Heart left ventricle (tissue), 16 donors: ENCODE measurements at regions not wholly inside any gene's neighbourhood (a gene's known extent, or its start where the extent isn't known, plus 50 kb on each side); places are given as distances from the start of the nearest gene placed in this dataset.

ENCODE experiments used
- ATAC-seq, 4 donors: fragments of 200-7000 bp; cut with Tn5 transposase; one replicate each; pipeline ENCODE4 v1.9.1; 2020 to 2022; ENCODE audit warnings: moderate library complexity in 4 of 4, mild to moderate bottlenecking in 3 of 4, moderate number of reproducible peaks in 1 of 4
- DNase-seq, 5 donors: peaks; one replicate each; pipeline ENCODE4 v3.0.0-alpha.2; 2020
- H3K27ac ChIP-seq, 12 donors: fragments of 200-600 bp; sonication (generic) in 4 of 12; one replicate each; pipeline versions ENCODE4 v1.5.0 to v1.8.0; 2016 to 2022; ENCODE audit warnings: mild to moderate bottlenecking in 2 of 12
- H3K27me3 ChIP-seq, 9 donors: fragments of 200-600 bp; sonication (generic) in 2 of 9; one replicate each; pipeline versions ENCODE4 v1.5.1 to v1.8.0; 2016 to 2022; ENCODE audit warnings: mild to moderate bottlenecking in 3 of 9
- H3K36me3 ChIP-seq, 9 donors: fragments of 200-600 bp; sonication (generic) in 2 of 9; one replicate each; pipeline versions ENCODE4 v1.5.0 to v1.8.0; 2018 to 2022; ENCODE audit warnings: mild to moderate bottlenecking in 2 of 9
- H3K4me1 ChIP-seq, 12 donors: fragments of 200-600 bp; sonication (generic) in 4 of 12; one replicate each; pipeline versions ENCODE4 v1.5.0 to v1.8.0; 2016 to 2022; ENCODE audit warnings: mild to moderate bottlenecking in 3 of 12
- H3K4me3 ChIP-seq, 12 donors: fragments of 200-600 bp; sonication (generic) in 4 of 12; one replicate each; pipeline versions ENCODE4 v1.5.0 to v1.8.0; 2017 to 2022; ENCODE audit warnings: mild to moderate bottlenecking in 9 of 12, moderate library complexity in 4 of 12
- H3K9me3 ChIP-seq, 12 donors: fragments of 200-600 bp; sonication (generic) in 4 of 12; one replicate each; pipeline versions ENCODE4 v1.5.0 to v1.8.0; 2016 to 2022; ENCODE audit warnings: mild to moderate bottlenecking in 1 of 12
- POLR2A ChIP-seq, 2 donors: fragments of 450-650 bp; IDR thresholded peaks; one replicate each; pipeline ENCODE4 v1.6.1; 2017; ENCODE audit warnings: antibody characterized with exemption in 2 of 2, mild to moderate bottlenecking in 2 of 2, moderate library complexity in 2 of 2
- WGBS, 4 donors: extraction: QIAGEN DNeasy Blood & Tissue Kit in 2 of 4; methylation state at CpG; one replicate each; pipeline versions ENCODE4 v1.1.5 to v1.1.7; 2013 to 2018; 5-methylcytosine and 5-hydroxymethylcytosine counted together
- intact Hi-C, 10 donors: fragments of 100-400 bp; cut with DNase I; formaldehyde crosslinking; loops; one replicate each; pipeline versions ENCODE4 v1.11.1 to v1.14.2; 2022
- TF ChIP-seq, protein P1 (sequence below), 12 donors: fragments of 200-600 bp; sonication (generic) in 4 of 12; IDR thresholded peaks; one replicate each; pipeline versions ENCODE4 v1.5.0 to v1.8.0; 2018 to 2022; ENCODE audit warnings: antibody characterized with exemption in 12 of 12, mild to moderate bottlenecking in 5 of 12
- donor health status: ischemic (EF 13 %, LVEDD 7.1; RV severe dilation, severe dysfunction).
- donor health status: healthy with polysubstance abuse.
- donor health status: DM: no; HTN: yes; CAD: no.
- donor health status: DM: no; HTN: no; CAD: no.
- donor health status: ischemic (EF 25% LVEDD 6.9; RV normal size, moderate dysfunction).
- donor health status: ischemic (EF 25% LVEDD 5.7; RV mildly dilated, moderate dysfunction).
- donor health status: healthy.
- donor health status: DM: yes; HTN: yes; CAD: no.
- donor health status: ischemic (EF 35%, LVEDD 5.7; RV mildly dilated, moderate dysfunction).
- donor health status: nonischemic (EF 11% LVEDD 7.7; RV severe dilation, severe dysfunction).
- donor health status: DM: yes; HTN: yes; CAD: no.
- donor health status: PGD.
- donor health status: ischemic (EF 29% LVEDD 5.4; RV normal size, mild dysfunction).
- donor health status: nonischemic (EF 23%, LVEDD 6.1; RV moderate dilation, normal function).

DNA sequence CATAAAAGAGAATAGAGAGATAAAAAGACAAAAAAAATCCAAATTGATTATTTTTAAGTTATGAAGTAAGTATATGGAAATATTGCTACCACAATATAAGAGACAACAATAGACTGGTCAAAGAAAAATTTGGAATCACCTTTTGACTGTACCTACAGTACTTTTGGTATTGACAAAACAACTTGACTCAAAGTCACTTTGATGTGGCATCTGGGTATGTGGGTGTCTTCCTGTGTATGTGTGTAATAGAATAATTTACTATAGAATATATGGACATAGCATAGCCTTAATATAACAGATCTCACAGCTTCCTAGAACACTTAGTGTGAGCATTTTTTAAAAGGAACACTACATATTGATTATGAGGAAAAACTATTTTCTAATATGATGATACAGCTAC lies 1016.2 kb upstream of the PCDH20 start:
- no peak overlapping the region for H3K4me3 ChIP-seq
- intact Hi-C loops = no loop called here
- H3K27ac ChIP-seq = no peak overlapping the region
- no peak for ATAC-seq
- H3K36me3 ChIP-seq = no peaks in the 10 kb centered on the region
- no peak for DNase-seq
- H3K9me3 ChIP-seq = no peaks in the 10 kb centered on the region
- no peaks in the 10 kb centered on the region for H3K27me3 ChIP-seq
- H3K4me1 ChIP-seq = no peaks in the 10 kb centered on the region
- no peak for TF ChIP-seq POLR2A (IDR thresholded peaks at IDR 0.05)
- TF ChIP-seq, protein P1, sequence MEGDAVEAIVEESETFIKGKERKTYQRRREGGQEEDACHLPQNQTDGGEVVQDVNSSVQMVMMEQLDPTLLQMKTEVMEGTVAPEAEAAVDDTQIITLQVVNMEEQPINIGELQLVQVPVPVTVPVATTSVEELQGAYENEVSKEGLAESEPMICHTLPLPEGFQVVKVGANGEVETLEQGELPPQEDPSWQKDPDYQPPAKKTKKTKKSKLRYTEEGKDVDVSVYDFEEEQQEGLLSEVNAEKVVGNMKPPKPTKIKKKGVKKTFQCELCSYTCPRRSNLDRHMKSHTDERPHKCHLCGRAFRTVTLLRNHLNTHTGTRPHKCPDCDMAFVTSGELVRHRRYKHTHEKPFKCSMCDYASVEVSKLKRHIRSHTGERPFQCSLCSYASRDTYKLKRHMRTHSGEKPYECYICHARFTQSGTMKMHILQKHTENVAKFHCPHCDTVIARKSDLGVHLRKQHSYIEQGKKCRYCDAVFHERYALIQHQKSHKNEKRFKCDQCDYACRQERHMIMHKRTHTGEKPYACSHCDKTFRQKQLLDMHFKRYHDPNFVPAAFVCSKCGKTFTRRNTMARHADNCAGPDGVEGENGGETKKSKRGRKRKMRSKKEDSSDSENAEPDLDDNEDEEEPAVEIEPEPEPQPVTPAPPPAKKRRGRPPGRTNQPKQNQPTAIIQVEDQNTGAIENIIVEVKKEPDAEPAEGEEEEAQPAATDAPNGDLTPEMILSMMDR (IDR thresholded peaks at IDR 0.05) = no peak

DNA sequence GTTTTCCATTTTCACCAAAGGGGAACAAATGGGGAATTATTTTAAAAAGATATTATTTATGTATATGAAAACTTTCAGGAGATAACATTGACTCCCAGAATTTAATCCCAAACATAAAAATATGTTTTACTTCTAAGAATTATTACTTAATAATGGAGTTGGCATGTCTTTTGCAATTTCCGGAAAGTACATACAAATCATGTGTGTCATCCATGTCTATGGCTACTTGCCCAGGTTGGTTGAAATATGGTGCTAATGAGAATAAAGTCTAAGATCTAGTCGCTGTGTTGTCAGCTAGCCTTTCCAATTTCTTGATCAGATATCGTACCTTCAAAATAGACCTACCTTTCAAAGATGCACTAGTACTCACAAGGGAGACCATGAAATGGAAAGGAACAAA lies 1003.2 kb upstream of the PCDH20 start:
- no peak overlapping the region for H3K27ac ChIP-seq
- no peaks in the 10 kb centered on the region for H3K27me3 ChIP-seq
- H3K4me1 ChIP-seq = no peaks in the 10 kb centered on the region
- no peak for ATAC-seq
- TF ChIP-seq, protein P1 (IDR thresholded peaks at IDR 0.05) = no peak
- TF ChIP-seq POLR2A (IDR thresholded peaks at IDR 0.05) = no peak
- no peak overlapping the region for H3K4me3 ChIP-seq
- DNase-seq = no peak
- H3K36me3 ChIP-seq = no peaks in the 10 kb centered on the region
- 75 to 84% (median 77%) methylated on average over 3 of the region's 3 CpGs for WGBS, 4 donors
- intact Hi-C loops = no loop called here
- H3K9me3 ChIP-seq = no peaks in the 10 kb centered on the region

DNA sequence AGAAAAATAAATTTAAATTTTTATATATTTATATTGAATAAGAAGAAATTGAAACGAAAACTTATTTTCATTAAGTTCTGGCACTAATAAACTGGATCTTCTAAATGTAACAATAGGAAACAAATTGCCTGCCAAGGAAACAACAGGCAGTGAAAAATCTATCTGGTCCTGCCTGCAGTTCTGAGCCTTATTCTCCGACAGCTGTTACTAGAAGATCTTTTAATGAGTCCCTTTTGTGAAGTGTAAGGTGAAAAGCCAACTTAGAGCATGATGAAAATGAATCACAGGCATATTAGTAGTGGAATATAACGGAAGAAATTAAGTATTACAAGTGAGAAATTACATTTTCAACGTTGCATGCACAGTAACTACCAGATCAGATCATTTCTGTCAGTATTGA lies 1002.7 kb upstream of the PCDH20 start:
- Histone ChIP-seq H3K4me3 (no peak overlapping the region), H3K4me1 (no peaks in the 10 kb centered on the region), H3K36me3 (no peaks in the 10 kb centered on the region), H3K27ac (no peak overlapping the region), H3K9me3 (no peaks in the 10 kb centered on the region), H3K27me3 (no peaks in the 10 kb centered on the region)
- ATAC-seq = no peak
- no peak for DNase-seq
- intact Hi-C loops = no loop called here
- WGBS, 4 donors = 66 to 71% (median 69%) methylated on average over 4 of the region's 4 CpGs
- TF ChIP-seq, protein P1 (IDR thresholded peaks at IDR 0.05) = no peak
- TF ChIP-seq POLR2A (IDR thresholded peaks at IDR 0.05) = no peak

DNA sequence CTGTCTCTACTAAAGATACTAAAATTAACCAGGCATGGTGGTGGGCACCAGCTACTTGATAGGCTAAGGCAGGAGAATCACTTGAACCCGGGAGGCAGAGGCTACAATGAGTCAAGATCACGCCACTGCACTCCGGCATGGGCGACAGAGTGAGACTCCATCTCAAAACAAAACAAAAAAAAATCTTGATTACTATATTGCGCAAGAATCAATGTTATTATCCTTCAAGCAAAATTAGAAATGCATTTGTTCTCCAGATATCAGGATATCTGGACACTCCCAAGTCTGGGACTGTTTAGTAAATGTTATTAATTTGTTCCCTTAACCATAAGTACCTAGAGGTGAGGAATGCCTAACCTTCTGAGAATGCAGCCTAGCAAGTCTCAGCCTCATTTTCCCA lies 992.2 kb upstream of the PCDH20 start:
- 87 to 93% (median 90%) methylated on average over 5 of the region's 5 CpGs for WGBS, 4 donors
- ATAC-seq = no peak

More for the DNA sequence above, 992.2 kb upstream of the PCDH20 start:
- TF ChIP-seq POLR2A (IDR thresholded peaks at IDR 0.05) = no peak
- TF ChIP-seq, protein P1 (IDR thresholded peaks at IDR 0.05) = no peak
- H3K4me3 ChIP-seq = no peak overlapping the region
- no peak overlapping the region for H3K27ac ChIP-seq
- intact Hi-C loops = no loop called here
- no peak for DNase-seq
- peaks cover 0 to 10% (median 0%) of the 10 kb centered on the region in 12 donors for H3K9me3 ChIP-seq
- H3K27me3 ChIP-seq = no peaks in the 10 kb centered on the region
- H3K36me3 ChIP-seq = no peaks in the 10 kb centered on the region
- H3K4me1 ChIP-seq = no peaks in the 10 kb centered on the region
